SH-SY5Y (cell line): ENCODE measurements at regions not wholly inside any gene's neighbourhood (a gene's known extent, or its start where the extent isn't known, plus 50 kb on each side); places are given as distances from the start of the nearest gene placed in this dataset.

Experiments
- GATA2 ChIP-seq: IDR thresholded peaks from 2 replicates; pipeline ENCODE4 v1.6.1; 2011; ENCODE audit warnings: mild to moderate bottlenecking, low read depth, low read length
- GATA3 ChIP-seq: IDR thresholded peaks from 2 replicates; pipeline ENCODE4 v1.6.1; 2011; ENCODE audit warnings: low read depth, mild to moderate bottlenecking, low read length, moderate library complexity

GRCh38 chr18:51647942-51648341, 450.5 kb upstream of the MEX3C start:
- TF ChIP-seq GATA3 (no peak), GATA2 (no peak)
